Left ventricle myocardium inferior (tissue), 1 donor: ENCODE measurements at regions not wholly inside any gene's neighbourhood (a gene's known extent, or its start where the extent isn't known, plus 50 kb on each side); places are given as distances from the start of the nearest gene placed in this dataset.

Experiments used
- DNase-seq: peaks from one replicate; pipeline ENCODE4 v3.0.0-alpha.2; 2020
- H3K27ac ChIP-seq: fragments of 200-600 bp; replicated peaks from 2 replicates; pipeline ENCODE4 v1.8.0; 2021
- H3K27me3 ChIP-seq: fragments of 200-600 bp; 2 replicates; pipeline ENCODE4 v1.8.0; 2021; ENCODE audit warnings: low read depth
- H3K36me3 ChIP-seq: fragments of 200-600 bp; 2 replicates; pipeline ENCODE4 v1.8.0; 2021
- H3K4me1 ChIP-seq: fragments of 200-600 bp; 2 replicates; pipeline ENCODE4 v1.8.0; 2021
- H3K4me3 ChIP-seq: fragments of 200-600 bp; 2 replicates; pipeline ENCODE4 v1.8.0; 2021; ENCODE audit warnings: mild to moderate bottlenecking, moderate library complexity
- H3K9me3 ChIP-seq: fragments of 200-600 bp; replicated peaks from 2 replicates; pipeline ENCODE4 v1.8.0; 2021
- CTCF ChIP-seq: fragments of 200-600 bp; IDR thresholded peaks from 2 replicates; pipeline ENCODE4 v1.8.0; 2021; ENCODE audit warnings: antibody characterized with exemption, mild to moderate bottlenecking, borderline replicate concordance
- intact Hi-C: fragments of 100-400 bp; cut with micrococcal nuclease; formaldehyde crosslinking; loops from one replicate; pipeline ENCODE4 v1.11.0; 2022
- donor health status: DM: no; HTN: yes; CAD: no; lungs with severe emphysema.

GRCh38 chr6:87794922-87795885 is 93.2 kb upstream of the AKIRIN2 start:
- Histone ChIP-seq H3K4me1 (peaks cover 9% of the 10 kb centered on the region), H3K9me3 (no peaks in the 10 kb centered on the region), H3K27ac (no peak overlapping the region), H3K36me3 (no peaks in the 10 kb centered on the region), H3K4me3 (no peak overlapping the region), H3K27me3 (no peaks in the 10 kb centered on the region)
- TF ChIP-seq CTCF = no peak
- intact Hi-C loops = no loop called here
- DNase-seq = no peak

GRCh38 chr6:87793315-87793714 is 91.3 kb upstream of the AKIRIN2 start:
- H3K9me3 ChIP-seq = no peaks in the 10 kb centered on the region
- no peak overlapping the region for H3K27ac ChIP-seq
- intact Hi-C loops = no loop called here
- H3K4me1 ChIP-seq = peaks cover 9% of the 10 kb centered on the region
- H3K4me3 ChIP-seq = no peak overlapping the region
- TF ChIP-seq CTCF = no peak
- no peaks in the 10 kb centered on the region for H3K36me3 ChIP-seq
- no peaks in the 10 kb centered on the region for H3K27me3 ChIP-seq
- no peak for DNase-seq

DNA sequence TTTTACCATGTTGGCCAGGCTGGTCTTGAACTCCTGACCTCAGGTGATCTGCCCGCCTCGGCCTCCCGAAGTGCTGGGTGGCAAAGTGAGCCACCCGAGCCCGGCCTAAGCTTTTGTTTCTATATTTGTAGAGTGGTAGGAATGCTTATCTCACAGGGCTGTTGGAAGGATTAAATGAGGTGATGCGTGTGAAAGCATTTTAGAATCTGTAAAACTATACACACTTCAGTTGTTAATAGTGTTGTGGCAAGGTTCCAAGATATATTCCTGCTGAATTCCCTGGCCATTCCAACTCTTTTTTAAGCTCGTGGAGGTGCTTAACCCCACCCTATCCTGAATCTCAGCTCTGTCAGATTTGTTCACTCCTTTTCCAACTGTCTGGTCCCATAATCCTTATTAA is 89.9 kb upstream of the AKIRIN2 start:
- no peak for TF ChIP-seq CTCF
- Histone ChIP-seq H3K4me1 (peaks cover 9% of the 10 kb centered on the region), H3K36me3 (no peaks in the 10 kb centered on the region), H3K9me3 (no peaks in the 10 kb centered on the region), H3K4me3 (no peak overlapping the region), H3K27me3 (no peaks in the 10 kb centered on the region), H3K27ac (no peak overlapping the region)
- intact Hi-C loops = no loop called here
- DNase-seq = no peak

DNA sequence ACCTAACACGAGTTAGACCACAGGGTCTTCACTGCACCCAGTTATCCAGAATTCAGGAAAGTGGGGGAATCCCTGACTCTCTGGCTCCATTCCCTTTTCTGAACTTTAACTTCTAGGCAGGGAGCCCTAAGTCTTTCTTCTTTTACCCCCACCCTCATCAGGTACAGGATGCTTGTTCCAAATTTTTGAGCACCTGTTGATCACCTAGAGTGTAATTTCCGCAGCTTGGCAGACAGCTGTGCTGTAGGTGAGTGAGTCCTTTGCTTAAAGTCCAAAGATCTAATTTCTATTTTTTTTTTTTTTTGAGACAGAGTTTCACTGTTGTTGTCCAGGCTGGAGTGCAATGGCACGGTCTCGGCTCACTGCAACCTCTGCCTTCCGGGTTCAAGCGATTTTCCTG is 89.5 kb upstream of the AKIRIN2 start:
- intact Hi-C loops = no loop called here

GRCh38 chr6:87791029-87791428 is 89.0 kb upstream of the AKIRIN2 start:
- H3K27me3 ChIP-seq = no peaks in the 10 kb centered on the region
- no peak for DNase-seq
- no peak for TF ChIP-seq CTCF
- intact Hi-C loops = no loop called here
- H3K9me3 ChIP-seq = no peaks in the 10 kb centered on the region
- H3K4me3 ChIP-seq = no peak overlapping the region
- H3K4me1 ChIP-seq = peaks cover 9% of the 10 kb centered on the region
- H3K27ac ChIP-seq = no peak overlapping the region
- no peaks in the 10 kb centered on the region for H3K36me3 ChIP-seq

More for the DNA sequence above, 89.5 kb upstream of the AKIRIN2 start:
- no peak for DNase-seq
- Histone ChIP-seq H3K27ac (no peak overlapping the region), H3K4me1 (peaks cover 9% of the 10 kb centered on the region), H3K36me3 (no peaks in the 10 kb centered on the region), H3K27me3 (no peaks in the 10 kb centered on the region), H3K4me3 (no peak overlapping the region), H3K9me3 (no peaks in the 10 kb centered on the region)
- no peak for TF ChIP-seq CTCF
